Muscle of leg (tissue), 3 donors: ENCODE measurements at regions not wholly inside any gene's neighbourhood (a gene's known extent, or its start where the extent isn't known, plus 50 kb on each side); places are given as distances from the start of the nearest gene placed in this dataset.

Source experiments
- DNase-seq: peaks from one replicate; pipeline ENCODE4 v3.0.0; 2013
- H3K27ac ChIP-seq: one replicate; pipeline ENCODE4 v1.5.1; 2013; ENCODE audit warnings: mild to moderate bottlenecking, low read length, control low read depth
- H3K27me3 ChIP-seq: one replicate; pipeline ENCODE4 v1.6.1; 2013; ENCODE audit warnings: low read length; ENCODE audit not compliant: control insufficient read depth, insufficient read depth
- H3K36me3 ChIP-seq: one replicate; pipeline ENCODE4 v1.6.1; 2013; ENCODE audit warnings: low read length; ENCODE audit not compliant: control insufficient read depth, insufficient read depth
- H3K4me1 ChIP-seq: one replicate; pipeline ENCODE4 v1.6.1; 2013; ENCODE audit warnings: low read length; ENCODE audit not compliant: control insufficient read depth, insufficient read depth
- H3K4me3 ChIP-seq: one replicate; pipeline ENCODE4 v1.5.1; 2013; ENCODE audit warnings: low read length, control low read depth
- H3K9me3 ChIP-seq: replicated peaks from 2 replicates; pipeline ENCODE4 v1.6.1; 2013; ENCODE audit warnings: low read depth, low read length; ENCODE audit not compliant: control insufficient read depth
- WGBS: methylation state at CpG from one replicate; pipeline ENCODE4 v1.1.5; 2013; ENCODE audit warnings: missing lambda C conversion rate; ENCODE audit not compliant: insufficient coverage; 5-methylcytosine and 5-hydroxymethylcytosine counted together

DNA sequence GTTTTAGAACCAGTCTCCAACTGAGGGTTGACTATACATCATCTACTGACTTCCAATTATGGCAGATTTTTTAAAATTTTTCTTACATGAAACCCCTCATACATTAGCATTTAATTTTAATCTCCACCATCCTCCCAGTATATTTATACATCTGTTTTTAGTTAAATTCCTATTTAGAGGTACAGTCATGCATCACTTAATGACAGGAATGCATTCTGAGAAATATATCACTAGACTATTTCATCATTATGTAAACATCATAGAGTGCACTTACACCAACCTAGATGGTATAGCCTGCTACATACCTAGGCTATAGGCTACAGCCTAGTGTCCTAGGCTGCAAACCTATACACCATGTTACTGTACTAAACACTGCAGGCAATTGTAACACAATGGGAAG, 316.7 kb upstream of the MARCKS start:
- Histone ChIP-seq H3K36me3 (no peaks in the 10 kb centered on the region), H3K27me3 (no peaks in the 10 kb centered on the region), H3K9me3 (no peaks in the 10 kb centered on the region), H3K4me3 (no peak overlapping the region), H3K27ac (no peak overlapping the region), H3K4me1 (no peaks in the 10 kb centered on the region)
- no peak for DNase-seq

DNA sequence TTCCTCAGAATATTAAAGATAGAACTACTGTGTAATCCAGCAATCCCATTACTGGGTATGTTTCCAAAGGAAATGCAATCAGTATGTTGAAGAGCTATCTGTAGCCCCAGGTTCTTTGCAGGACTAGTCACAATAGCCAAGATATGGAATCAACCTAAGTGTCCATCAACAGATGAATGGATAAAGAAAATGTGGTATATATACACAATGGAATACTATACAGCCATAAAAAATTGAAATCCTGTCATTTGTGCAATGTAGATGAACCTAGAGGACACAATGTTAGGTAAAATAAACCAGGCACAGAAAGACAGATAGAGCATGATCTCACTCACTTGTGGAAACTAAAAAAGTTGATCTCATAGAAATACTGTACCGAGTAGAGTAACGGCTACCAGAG, 306.0 kb upstream of the MARCKS start:
- H3K27me3 ChIP-seq: no peaks in the 10 kb centered on the region
- H3K36me3 ChIP-seq: no peaks in the 10 kb centered on the region
- H3K4me1 ChIP-seq: no peaks in the 10 kb centered on the region
- no peak overlapping the region for H3K27ac ChIP-seq
- peaks cover 3% of the 10 kb centered on the region for H3K9me3 ChIP-seq
- DNase-seq: no peak
- no peak overlapping the region for H3K4me3 ChIP-seq
- no CpG with 5 or more reads among the region's 2 CpGs for WGBS

DNA sequence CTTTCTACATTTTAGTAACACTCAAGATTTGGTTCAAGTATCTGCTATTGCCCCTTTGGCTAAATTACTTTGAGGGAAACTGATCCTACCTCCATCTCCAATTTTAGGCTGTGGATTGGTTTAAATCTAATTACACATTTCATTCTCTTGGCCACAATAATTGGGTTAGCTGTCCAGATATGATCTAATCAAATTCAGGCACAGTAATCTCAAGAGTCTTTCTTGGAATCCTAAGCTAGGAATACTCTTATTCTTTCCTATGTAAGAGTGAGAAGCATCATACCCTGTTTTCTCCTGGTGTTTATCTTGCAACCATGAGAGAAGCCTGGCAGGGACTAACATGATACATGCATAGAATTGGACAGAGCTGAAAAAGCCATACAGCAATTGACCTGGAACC, 300.4 kb upstream of the MARCKS start:
- no peak overlapping the region for H3K4me3 ChIP-seq
- no peaks in the 10 kb centered on the region for H3K27me3 ChIP-seq
- DNase-seq: peak; percentile 60
- no peaks in the 10 kb centered on the region for H3K36me3 ChIP-seq
- H3K4me1 ChIP-seq: no peaks in the 10 kb centered on the region
- no peak overlapping the region for H3K27ac ChIP-seq
- no peaks in the 10 kb centered on the region for H3K9me3 ChIP-seq

DNA sequence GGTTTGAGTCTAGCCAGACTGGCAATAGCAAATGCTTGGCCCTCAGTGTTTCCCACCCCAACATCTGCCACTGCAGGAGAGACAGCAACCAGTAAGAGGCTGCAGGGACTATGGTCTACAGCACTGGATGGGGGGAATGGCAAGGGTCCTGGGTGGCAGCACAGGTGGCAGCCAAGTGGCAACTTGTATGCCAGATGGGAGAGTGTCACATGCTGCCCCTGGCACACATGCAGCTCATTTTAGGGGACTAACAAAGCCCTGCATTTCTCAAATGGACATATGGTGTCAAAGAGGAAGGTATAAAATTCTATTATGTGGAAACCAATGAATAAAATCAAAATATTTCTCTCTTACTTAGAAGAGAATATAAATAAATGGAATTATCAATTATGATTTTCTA, 298.7 kb upstream of the MARCKS start:
- Histone ChIP-seq H3K4me3 (no peak overlapping the region), H3K36me3 (no peaks in the 10 kb centered on the region), H3K27ac (no peak overlapping the region), H3K27me3 (no peaks in the 10 kb centered on the region), H3K4me1 (no peaks in the 10 kb centered on the region), H3K9me3 (no peaks in the 10 kb centered on the region)
- DNase-seq: no peak

DNA sequence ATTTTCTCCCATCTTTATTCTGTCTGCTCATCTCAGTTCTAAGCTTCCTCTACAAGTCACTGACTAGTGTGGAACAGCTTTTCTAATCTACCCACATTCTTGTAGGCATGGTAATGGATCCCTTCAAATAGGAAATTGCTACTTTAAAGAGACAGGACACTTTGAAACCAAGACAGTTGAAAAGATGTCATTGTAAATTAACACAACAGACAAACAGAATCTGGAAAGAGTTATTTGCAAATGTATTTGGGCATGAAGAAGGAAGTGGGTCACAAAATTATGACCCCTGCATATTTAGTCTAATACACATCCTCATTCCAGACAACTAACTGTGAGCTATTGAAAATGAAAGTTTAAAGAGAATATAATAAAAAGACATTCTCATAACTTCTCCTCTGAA, 298.2 kb upstream of the MARCKS start:
- H3K9me3 ChIP-seq: no peaks in the 10 kb centered on the region
- no peaks in the 10 kb centered on the region for H3K4me1 ChIP-seq
- no peaks in the 10 kb centered on the region for H3K27me3 ChIP-seq
- peak; percentile 20 for DNase-seq
- H3K27ac ChIP-seq: peak overlapping the region; percentile 13
- H3K4me3 ChIP-seq: no peak overlapping the region
- no peaks in the 10 kb centered on the region for H3K36me3 ChIP-seq

DNA sequence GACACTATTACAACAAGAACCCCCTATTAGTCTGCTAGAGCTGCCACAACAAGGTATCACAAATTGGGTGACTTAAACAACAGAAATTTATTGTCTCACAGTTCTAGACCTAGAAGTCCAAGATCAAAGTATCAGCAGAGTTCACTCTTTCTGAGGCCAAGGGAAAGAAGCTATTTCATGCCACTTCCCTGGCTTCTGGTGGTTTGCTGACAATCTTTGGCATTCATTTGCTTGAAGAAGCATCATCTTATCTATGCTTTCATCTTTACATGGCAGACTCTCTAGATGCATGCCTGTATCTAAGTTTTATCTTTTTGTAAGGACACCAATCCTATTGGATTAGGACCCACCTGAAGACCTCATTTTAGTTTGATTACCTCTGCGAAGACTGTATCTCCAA, 296.8 kb upstream of the MARCKS start:
- H3K4me1 ChIP-seq: peaks cover 12% of the 10 kb centered on the region
- H3K27ac ChIP-seq: no peak overlapping the region
- H3K9me3 ChIP-seq: no peaks in the 10 kb centered on the region
- no peaks in the 10 kb centered on the region for H3K36me3 ChIP-seq
- WGBS: no CpG with 5 or more reads among the region's 1 CpG
- no peak overlapping the region for H3K4me3 ChIP-seq
- no peaks in the 10 kb centered on the region for H3K27me3 ChIP-seq
- DNase-seq: no peak

DNA sequence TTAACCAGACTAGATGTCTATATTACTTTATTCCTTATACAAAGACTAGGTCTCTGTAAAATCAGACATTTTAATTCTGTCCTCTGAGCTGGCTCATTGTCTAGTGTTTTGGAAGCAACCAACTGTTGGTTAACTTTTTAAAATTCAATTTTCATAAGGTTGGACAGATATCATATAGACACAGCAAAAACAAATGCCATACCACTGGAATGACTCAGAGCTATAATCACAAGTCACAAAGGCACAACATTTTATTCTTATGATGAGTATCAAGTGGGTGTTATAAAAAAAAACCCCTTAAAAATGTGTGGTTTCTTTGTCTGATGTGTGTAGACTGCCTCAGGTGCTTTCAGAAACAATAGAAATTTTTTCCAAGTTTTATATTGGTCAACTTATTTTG, 296.2 kb upstream of the MARCKS start:
- Histone ChIP-seq H3K27ac (no peak overlapping the region), H3K4me1 (peaks cover 13% of the 10 kb centered on the region), H3K27me3 (no peaks in the 10 kb centered on the region), H3K4me3 (no peak overlapping the region), H3K9me3 (no peaks in the 10 kb centered on the region), H3K36me3 (no peaks in the 10 kb centered on the region)
- DNase-seq: no peak

DNA sequence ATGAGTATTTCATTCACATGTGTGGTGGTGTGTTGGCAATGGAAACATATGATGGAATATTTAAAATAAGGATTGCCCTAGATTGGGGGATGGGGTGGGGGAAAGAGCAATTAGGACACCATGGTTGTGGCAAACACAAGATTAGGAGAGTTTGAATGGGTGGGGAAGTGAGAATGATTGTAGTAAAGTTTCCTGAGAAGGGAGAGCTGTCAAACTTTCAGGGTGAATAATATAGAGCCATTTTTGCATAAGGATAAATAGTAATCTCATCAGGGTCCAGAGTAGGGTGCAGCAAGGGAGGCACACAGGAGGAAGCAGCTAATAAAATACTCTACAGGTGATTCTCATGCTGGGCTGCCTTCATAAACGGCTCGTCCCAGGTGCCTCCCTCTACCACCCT, 294.9 kb upstream of the MARCKS start:
- Histone ChIP-seq H3K36me3 (no peaks in the 10 kb centered on the region), H3K4me3 (no peak overlapping the region), H3K4me1 (peaks cover 14% of the 10 kb centered on the region), H3K27ac (no peak overlapping the region), H3K27me3 (no peaks in the 10 kb centered on the region), H3K9me3 (no peaks in the 10 kb centered on the region)
- WGBS: no CpG with 5 or more reads among the region's 2 CpGs
- DNase-seq: no peak

DNA sequence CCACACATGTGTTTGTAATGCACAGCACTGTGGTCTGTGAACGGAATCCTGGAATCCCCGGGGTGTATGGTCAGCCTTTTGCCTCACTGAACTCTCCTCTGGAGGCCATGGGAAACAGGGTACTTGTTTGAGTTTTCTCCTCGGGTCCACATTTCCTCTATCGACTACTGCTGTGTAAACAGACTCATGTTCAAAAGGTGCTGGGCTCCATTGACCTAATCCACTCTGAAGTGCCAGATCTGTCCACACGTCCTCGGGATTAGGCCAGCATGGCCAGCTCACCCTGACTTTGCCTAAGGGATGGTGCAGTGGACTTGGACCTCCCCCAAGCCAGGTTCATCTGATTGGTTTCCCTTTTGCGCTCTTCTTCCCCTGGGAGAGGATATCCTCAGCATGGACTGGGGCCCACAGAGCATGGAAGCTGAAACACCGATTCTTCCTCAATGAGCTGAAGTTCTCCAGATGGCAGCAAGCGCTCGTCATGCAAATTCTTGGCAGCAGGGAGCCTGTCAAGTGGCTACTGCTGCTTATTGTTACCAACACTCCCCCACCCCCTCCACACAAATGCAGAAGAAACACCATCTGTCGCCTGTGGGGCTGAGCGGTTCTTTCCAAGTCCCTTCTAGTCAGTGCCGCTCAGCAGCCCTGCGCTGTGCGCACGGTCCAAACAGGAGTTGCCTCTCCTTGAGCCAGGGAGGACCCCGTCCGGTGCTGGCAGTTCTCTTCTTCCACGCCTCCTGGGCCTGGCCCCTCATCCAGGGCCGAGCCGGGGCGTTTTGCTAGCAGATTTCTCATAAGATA, 292.6 kb upstream of the MARCKS start:
- H3K27me3 ChIP-seq: no peaks in the 10 kb centered on the region
- peak overlapping the region; percentile 15 for H3K4me3 ChIP-seq
- peaks cover 14% of the 10 kb centered on the region for H3K4me1 ChIP-seq
- DNase-seq: peak; percentile 96
- no peaks in the 10 kb centered on the region for H3K36me3 ChIP-seq
- peak overlapping the region; percentile 88 for H3K27ac ChIP-seq
- H3K9me3 ChIP-seq: no peaks in the 10 kb centered on the region
- WGBS: 7% methylated on average over 16 of the region's 22 CpGs

DNA sequence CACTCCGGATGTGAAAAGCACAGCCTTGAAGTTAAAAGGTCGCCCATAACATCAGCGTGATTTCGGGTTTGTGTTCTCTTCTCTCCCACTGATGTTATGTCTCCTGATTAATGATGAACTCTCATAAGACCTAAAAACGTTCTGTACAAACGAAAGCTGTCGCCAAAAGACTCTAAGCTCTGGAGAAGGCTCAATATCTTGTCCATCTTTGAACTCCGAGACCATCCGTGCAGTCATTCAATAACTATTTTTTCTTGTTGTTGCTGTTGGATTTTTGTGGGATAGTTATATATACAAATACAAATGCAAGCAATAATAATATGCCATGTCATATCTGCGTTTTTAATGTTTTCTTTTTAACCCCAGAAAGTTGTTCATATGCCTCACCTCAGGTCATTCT, 291.8 kb upstream of the MARCKS start:
- peak overlapping the region; percentile 88 for H3K27ac ChIP-seq
- H3K9me3 ChIP-seq: no peaks in the 10 kb centered on the region
- H3K36me3 ChIP-seq: no peaks in the 10 kb centered on the region
- no peak overlapping the region for H3K4me3 ChIP-seq
- no peak for DNase-seq
- 19% methylated on average over 4 of the region's 10 CpGs for WGBS
- H3K27me3 ChIP-seq: no peaks in the 10 kb centered on the region
- H3K4me1 ChIP-seq: peaks cover 14% of the 10 kb centered on the region

DNA sequence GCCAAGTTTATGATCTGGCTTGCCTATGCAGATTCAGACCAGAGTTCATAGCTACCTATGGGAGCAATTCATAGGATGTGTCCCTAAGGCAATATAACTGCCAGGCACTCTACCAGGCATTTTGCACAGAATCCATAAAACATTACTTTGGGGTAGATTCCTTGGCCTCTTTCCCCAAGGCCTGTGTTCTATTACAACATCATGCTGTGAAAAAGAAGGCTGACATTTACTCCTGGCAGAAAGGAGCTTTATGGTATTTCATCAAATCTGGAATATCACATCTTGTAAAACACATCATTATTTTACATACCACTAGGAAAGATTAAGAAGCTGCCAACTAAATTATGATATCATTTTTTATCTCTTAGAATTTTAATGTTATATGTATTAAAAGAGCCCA, 287.0 kb upstream of the MARCKS start:
- no peaks in the 10 kb centered on the region for H3K36me3 ChIP-seq
- H3K4me3 ChIP-seq: no peak overlapping the region
- H3K9me3 ChIP-seq: no peaks in the 10 kb centered on the region
- H3K4me1 ChIP-seq: peaks cover 4% of the 10 kb centered on the region
- peak; percentile 63 for DNase-seq
- no peaks in the 10 kb centered on the region for H3K27me3 ChIP-seq
- H3K27ac ChIP-seq: no peak overlapping the region
